Parathyroid adenoma (tissue), 2 donors: ENCODE measurements at regions not wholly inside any gene's neighbourhood (a gene's known extent, or its start where the extent isn't known, plus 50 kb on each side); places are given as distances from the start of the nearest gene placed in this dataset.
"Not testable (repeated sequence)": the region's sequence is repeated elsewhere in the genome, so short reads cannot be mapped to it uniquely, and the experiment has no call there.

Experiments used
- H2AFZ ChIP-seq: fragments of 300-600 bp; sonication (generic); one replicate; pipeline ENCODE4 v1.7.0; 2017; ENCODE audit warnings: antibody characterized with exemption, mild to moderate bottlenecking
- H3K27ac ChIP-seq: fragments of 300-600 bp; sonication (generic); one replicate; pipeline ENCODE4 v1.7.0; 2017
- H3K27me3 ChIP-seq: fragments of 300-600 bp; sonication (generic); one replicate; pipeline ENCODE4 v1.7.0; 2017; ENCODE audit warnings: low read length; ENCODE audit not compliant: control insufficient read depth, insufficient read depth
- H3K36me3 ChIP-seq: fragments of 300-600 bp; sonication (generic); one replicate; pipeline ENCODE4 v1.7.0; 2017; ENCODE audit warnings: low read length; ENCODE audit not compliant: control insufficient read depth, insufficient read depth
- H3K4me1 ChIP-seq: fragments of 300-600 bp; sonication (generic); one replicate; pipeline ENCODE4 v1.7.0; 2017; ENCODE audit warnings: control low read depth
- H3K4me2 ChIP-seq: fragments of 300-600 bp; sonication (generic); one replicate; pipeline ENCODE4 v1.7.0; 2017; ENCODE audit warnings: low read length
- H3K4me3 ChIP-seq: fragments of 300-600 bp; sonication (generic); one replicate; pipeline ENCODE4 v1.7.0; 2017; ENCODE audit warnings: low read depth, low read length
- H3K79me2 ChIP-seq: fragments of 300-600 bp; sonication (generic); one replicate; pipeline ENCODE4 v1.7.0; 2017; ENCODE audit warnings: control low read depth
- H3K9ac ChIP-seq: fragments of 300-600 bp; sonication (generic); one replicate; pipeline ENCODE4 v1.7.0; 2017; ENCODE audit warnings: mild to moderate bottlenecking
- H3K9me3 ChIP-seq: fragments of 300-600 bp; sonication (generic); one replicate; pipeline ENCODE4 v1.7.0; 2017; ENCODE audit warnings: low read length; ENCODE audit not compliant: control insufficient read depth
- TF ChIP-seq, protein P1 (sequence below): fragments of 300-600 bp; sonication (generic); IDR thresholded peaks from one replicate; pipeline ENCODE4 v1.7.0; 2017; ENCODE audit warnings: antibody characterized with exemption, mild to moderate bottlenecking
- donor health status: primary hyperparathyroidism.

DNA sequence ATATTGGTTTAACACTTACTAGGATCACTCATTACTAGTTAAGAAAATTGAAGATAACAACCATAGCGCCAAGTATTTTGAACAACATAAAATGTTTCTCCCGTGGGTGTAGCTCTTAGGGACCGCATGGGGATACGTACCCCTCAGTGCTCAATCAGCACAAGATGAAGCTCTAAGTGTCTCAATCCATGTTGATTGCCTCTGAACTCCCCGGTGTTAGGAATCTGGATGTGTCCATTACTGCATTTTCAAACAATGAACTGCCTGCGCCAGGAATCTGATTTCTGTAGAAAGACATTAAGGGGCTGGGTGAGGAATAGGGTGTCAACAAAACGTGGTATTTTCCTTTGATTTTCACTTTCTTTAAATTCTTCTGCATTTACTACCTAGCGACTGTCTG lies 100.2 kb downstream of the LMO4 start:
- no peak overlapping the region for H3K27ac ChIP-seq
- no peak overlapping the region for H3K4me2 ChIP-seq
- TF ChIP-seq, protein P1, sequence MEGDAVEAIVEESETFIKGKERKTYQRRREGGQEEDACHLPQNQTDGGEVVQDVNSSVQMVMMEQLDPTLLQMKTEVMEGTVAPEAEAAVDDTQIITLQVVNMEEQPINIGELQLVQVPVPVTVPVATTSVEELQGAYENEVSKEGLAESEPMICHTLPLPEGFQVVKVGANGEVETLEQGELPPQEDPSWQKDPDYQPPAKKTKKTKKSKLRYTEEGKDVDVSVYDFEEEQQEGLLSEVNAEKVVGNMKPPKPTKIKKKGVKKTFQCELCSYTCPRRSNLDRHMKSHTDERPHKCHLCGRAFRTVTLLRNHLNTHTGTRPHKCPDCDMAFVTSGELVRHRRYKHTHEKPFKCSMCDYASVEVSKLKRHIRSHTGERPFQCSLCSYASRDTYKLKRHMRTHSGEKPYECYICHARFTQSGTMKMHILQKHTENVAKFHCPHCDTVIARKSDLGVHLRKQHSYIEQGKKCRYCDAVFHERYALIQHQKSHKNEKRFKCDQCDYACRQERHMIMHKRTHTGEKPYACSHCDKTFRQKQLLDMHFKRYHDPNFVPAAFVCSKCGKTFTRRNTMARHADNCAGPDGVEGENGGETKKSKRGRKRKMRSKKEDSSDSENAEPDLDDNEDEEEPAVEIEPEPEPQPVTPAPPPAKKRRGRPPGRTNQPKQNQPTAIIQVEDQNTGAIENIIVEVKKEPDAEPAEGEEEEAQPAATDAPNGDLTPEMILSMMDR: no peak
- no peaks in the 10 kb centered on the region for H3K4me1 ChIP-seq
- no peaks in the 10 kb centered on the region for H3K79me2 ChIP-seq
- no peaks in the 10 kb centered on the region for H3K9me3 ChIP-seq
- H3K9ac ChIP-seq: no peak overlapping the region
- H2AFZ ChIP-seq: no peak overlapping the region
- H3K27me3 ChIP-seq: no peaks in the 10 kb centered on the region
- H3K36me3 ChIP-seq: no peaks in the 10 kb centered on the region
- H3K4me3 ChIP-seq: no peak overlapping the region

DNA sequence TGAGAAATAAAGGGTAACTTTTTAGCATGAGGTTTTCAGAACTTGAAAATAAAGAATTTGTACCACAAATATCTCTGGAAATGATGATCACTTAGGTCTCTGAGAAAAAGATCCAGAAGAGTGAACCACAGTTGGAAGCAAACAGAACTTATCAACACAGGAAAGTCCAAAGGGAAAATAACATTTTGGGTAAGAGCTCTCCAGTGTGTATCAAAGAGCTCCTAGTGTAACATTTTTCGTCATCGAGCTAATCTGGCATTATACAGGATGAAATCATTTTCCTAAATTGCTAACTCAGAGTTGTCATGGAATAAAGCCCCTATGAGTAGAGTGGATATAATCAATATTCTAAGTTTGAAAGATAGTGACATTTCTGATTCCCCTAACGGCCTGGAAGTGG lies 104.0 kb downstream of the LMO4 start:
- Histone ChIP-seq H3K4me1 (no peaks in the 10 kb centered on the region), H2AFZ (no peak overlapping the region), H3K79me2 (no peaks in the 10 kb centered on the region), H3K36me3 (no peaks in the 10 kb centered on the region), H3K4me2 (no peak overlapping the region), H3K9me3 (no peaks in the 10 kb centered on the region), H3K27me3 (no peaks in the 10 kb centered on the region), H3K4me3 (no peak overlapping the region), H3K27ac (no peak overlapping the region), H3K9ac (no peak overlapping the region)
- TF ChIP-seq, protein P1: no peak

DNA sequence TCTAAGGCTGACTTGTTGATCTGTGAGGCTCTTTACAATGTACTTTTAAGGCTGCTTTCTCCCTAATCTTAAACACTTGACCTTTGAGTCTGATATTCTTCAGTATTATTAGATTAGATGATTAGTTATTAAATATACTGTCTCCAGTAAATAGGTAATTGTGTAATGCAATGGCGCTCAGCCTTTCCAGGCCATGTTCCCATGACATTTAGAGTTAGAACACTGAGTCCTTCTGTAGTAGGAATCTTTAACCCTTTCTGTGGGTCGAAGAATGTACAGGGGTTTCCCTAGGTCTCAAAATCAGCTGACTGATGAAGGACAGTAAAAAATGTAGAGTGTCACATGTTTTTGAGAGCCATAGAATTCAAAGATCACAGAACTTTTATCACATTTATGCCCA lies 104.4 kb downstream of the LMO4 start:
- H3K4me2 ChIP-seq, H3K4me3 ChIP-seq, H3K27ac ChIP-seq, H3K79me2 ChIP-seq, H3K36me3 ChIP-seq, H3K9ac ChIP-seq, H3K9me3 ChIP-seq, H3K4me1 ChIP-seq, H2AFZ ChIP-seq, H3K27me3 ChIP-seq: not testable (repeated sequence)

DNA sequence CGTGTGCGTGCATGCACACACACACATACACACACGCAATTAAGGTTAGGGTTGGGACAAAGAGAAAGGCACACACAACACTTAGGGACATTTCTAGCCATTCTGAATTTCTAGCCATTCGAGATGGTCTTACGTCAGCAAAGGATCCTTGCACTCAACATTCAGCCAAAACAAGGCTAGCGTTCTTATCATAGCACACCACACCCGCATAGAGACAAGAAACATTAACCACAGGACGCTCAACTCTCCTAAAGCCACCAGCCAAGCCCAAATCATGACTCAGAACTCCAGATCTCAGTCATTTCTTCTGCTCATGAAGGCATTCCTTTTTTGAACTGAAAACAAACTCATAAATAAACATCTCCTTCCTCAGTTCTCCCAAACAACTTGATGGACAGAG lies 106.8 kb downstream of the LMO4 start:
- no peak overlapping the region for H3K27ac ChIP-seq

DNA sequence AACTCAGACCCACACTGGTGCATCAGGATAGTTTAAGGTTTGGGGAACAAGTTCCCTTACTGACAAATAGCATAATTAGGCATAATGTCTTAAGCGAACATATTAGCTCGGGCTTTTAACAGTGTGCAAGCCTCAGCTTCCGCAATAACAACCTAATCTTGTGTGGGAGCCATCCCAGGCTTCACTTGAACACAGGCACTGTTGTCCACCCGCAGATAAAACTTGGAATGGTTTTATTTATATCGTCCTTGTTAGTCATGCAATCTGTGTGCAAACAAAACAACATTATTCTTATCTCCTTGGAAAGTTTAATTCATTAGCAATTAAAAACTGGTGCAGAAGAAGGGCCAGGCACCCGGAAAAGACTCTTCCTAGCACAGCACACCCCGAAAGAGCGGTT lies 107.4 kb downstream of the LMO4 start:
- not testable (repeated sequence) for H2AFZ ChIP-seq, H3K27me3 ChIP-seq, H3K4me2 ChIP-seq, H3K9me3 ChIP-seq, H3K9ac ChIP-seq, H3K27ac ChIP-seq, H3K79me2 ChIP-seq, H3K36me3 ChIP-seq, H3K4me1 ChIP-seq, H3K4me3 ChIP-seq

More for the DNA sequence above, 106.8 kb downstream of the LMO4 start:
- Histone ChIP-seq H3K9ac (no peak overlapping the region), H2AFZ (no peak overlapping the region), H3K79me2 (no peaks in the 10 kb centered on the region), H3K4me3 (no peak overlapping the region), H3K4me2 (no peak overlapping the region), H3K4me1 (no peaks in the 10 kb centered on the region), H3K36me3 (no peaks in the 10 kb centered on the region), H3K27me3 (no peaks in the 10 kb centered on the region), H3K9me3 (no peaks in the 10 kb centered on the region)
- TF ChIP-seq, protein P1: no peak

DNA sequence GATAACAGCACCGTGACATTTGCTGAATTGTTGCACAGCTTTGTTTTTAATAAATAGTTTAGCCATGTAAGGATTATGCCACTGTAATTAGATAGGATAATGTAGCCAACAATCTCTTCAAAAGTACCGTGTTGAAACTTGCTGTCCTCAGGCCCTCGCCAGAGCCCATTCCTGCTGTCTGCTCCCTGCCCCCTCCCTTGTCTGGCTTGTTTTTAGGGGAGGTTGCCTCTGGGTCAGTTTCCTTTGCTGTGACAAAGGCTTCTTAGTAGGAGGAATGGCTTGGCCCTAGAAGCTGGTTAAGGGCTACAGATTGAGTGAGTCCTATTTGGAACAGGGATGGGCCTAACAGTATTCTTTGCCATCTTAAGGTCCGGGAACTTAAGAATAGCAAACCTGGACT lies 107.9 kb downstream of the LMO4 start:
- Histone ChIP-seq H3K27ac (no peak overlapping the region), H3K79me2 (no peaks in the 10 kb centered on the region), H2AFZ (no peak overlapping the region), H3K4me1 (no peaks in the 10 kb centered on the region), H3K9me3 (no peaks in the 10 kb centered on the region), H3K9ac (no peak overlapping the region), H3K27me3 (no peaks in the 10 kb centered on the region), H3K4me2 (no peak overlapping the region), H3K36me3 (no peaks in the 10 kb centered on the region), H3K4me3 (no peak overlapping the region)
- TF ChIP-seq, protein P1: no peak
